ENCODE measurements at regions not wholly inside any gene's neighbourhood (a gene's known extent, or its start where the extent isn't known, plus 50 kb on each side); places are given as distances from the start of the nearest gene placed in this dataset.

GRCh38 chr4:114321366-114321765, 277.2 kb upstream of the UGT8 start:
- no peak for TF ChIP-seq CTCF (IDR thresholded peaks at IDR 0.05)
- no peak for TF ChIP-seq POLR2A (IDR thresholded peaks at IDR 0.05)

All from upper lobe of left lung (tissue), 4 donors.